Endothelial cell of umbilical vein (primary cell): ENCODE measurements at regions not wholly inside any gene's neighbourhood (a gene's known extent, or its start where the extent isn't known, plus 50 kb on each side); places are given as distances from the start of the nearest gene placed in this dataset.

Experiments used
- BruUV-seq: library from RNA; stranded (reverse); fragments of 400-500 nt; replicated peaks from 2 replicates; lab custom pipeline; 2021; lab: Mats Ljungman, UMichigan
- CTCF ChIA-PET: fragments of 300-600, 350-600 bp; sonication (Branson Sonifier 250); formaldehyde crosslinking; loops from one replicate; lab custom pipeline; 2021; ENCODE audit warnings: antibody characterized with exemption, inconsistent platforms; lab: Charles Lee
- POLR2A ChIA-PET: fragments of 300-600, 350-600 bp; sonication (Branson Sonifier 250); formaldehyde crosslinking; loops from one replicate; lab custom pipeline; 2021; ENCODE audit warnings: antibody characterized with exemption, inconsistent platforms; lab: Charles Lee
- DNase-seq: peaks from one replicate; pipeline ENCODE4 v3.0.0-alpha.2; 2011; ENCODE audit warnings: low read depth, low spot score
- FAIRE-seq: peaks from 2 replicates; lab custom pipeline; 2011; peaks lifted over from hg19 to GRCh38; lab: Jason Lieb, UNC
- H2AFZ ChIP-seq: 2 replicates; pipeline ENCODE4 v1.6.0; 2012; ENCODE audit warnings: low read depth, low read length, control low read depth, inconsistent platforms
- H3K27ac ChIP-seq: 2 replicates; pipeline ENCODE4 v1.5.1; 2011; ENCODE audit warnings: low read depth, mild to moderate bottlenecking, control low read depth, low read length, moderate library complexity; ENCODE audit not compliant: insufficient read depth
- H3K27me3 ChIP-seq, 2 experiments: 2 replicates each; pipeline versions ENCODE4 v1.6.0 to v1.6.1; 2011; ENCODE audit warnings: low read length in 2 of 2, mixed read lengths in 1 of 2; ENCODE audit not compliant: control insufficient read depth in 2 of 2, insufficient read depth in 2 of 2
- H3K36me3 ChIP-seq, 2 experiments: 2 replicates in 1 of 2; 3 replicates in 1 of 2; pipeline ENCODE4 v1.5.1; 2011; ENCODE audit warnings: low read length in 2 of 2, mild to moderate bottlenecking in 1 of 2, moderate library complexity in 1 of 2; ENCODE audit not compliant: control insufficient read depth in 2 of 2, insufficient read depth in 2 of 2; ENCODE audit errors: extremely low read depth in 1 of 2
- H3K4me1 ChIP-seq: 3 replicates; pipeline ENCODE4 v1.5.1; 2011; ENCODE audit warnings: mild to moderate bottlenecking, low read length; ENCODE audit not compliant: control insufficient read depth, insufficient read depth; ENCODE audit errors: extremely low read depth
- H3K4me2 ChIP-seq: 2 replicates; pipeline ENCODE4 v1.6.1; 2011; ENCODE audit warnings: low read length, control low read depth, mixed read lengths; ENCODE audit not compliant: insufficient read depth
- H3K4me3 ChIP-seq, 3 experiments: fragments of 200-600 bp in 1 of 3; sonication (generic), shearing (Covaris generic) in 1 of 3; replicated peaks in 1 of 3; 2 replicates each; pipeline ENCODE4 v1.5.1; 2011 to 2016; ENCODE audit warnings: control low read depth in 3 of 3, low read length in 3 of 3, mild to moderate bottlenecking in 2 of 3, inconsistent platforms in 1 of 3, low read depth in 1 of 3, moderate library complexity in 1 of 3; ENCODE audit not compliant: insufficient read depth in 1 of 3
- H3K79me2 ChIP-seq: 2 replicates; pipeline ENCODE4 v1.6.0; 2012; ENCODE audit warnings: low read length, inconsistent platforms; ENCODE audit not compliant: control insufficient read depth, insufficient read depth
- H3K9ac ChIP-seq: replicated peaks from 2 replicates; pipeline ENCODE3; 2011; ENCODE audit warnings: low read length, control low read depth; ENCODE audit not compliant: insufficient read depth; ENCODE audit errors: extremely low read depth
- H3K9me1 ChIP-seq: replicated peaks from 3 replicates; pipeline ENCODE4 v1.6.0; 2011; ENCODE audit warnings: mild to moderate bottlenecking, low read length; ENCODE audit not compliant: control insufficient read depth, insufficient read depth; ENCODE audit errors: extremely low read depth
- H3K9me3 ChIP-seq: replicated peaks from 2 replicates; pipeline ENCODE4 v1.5.1; 2012; ENCODE audit warnings: low read length, inconsistent platforms; ENCODE audit not compliant: control insufficient read depth, insufficient read depth
- H4K20me1 ChIP-seq: replicated peaks from 2 replicates; pipeline ENCODE3; 2011; ENCODE audit warnings: mild to moderate bottlenecking, low read length; ENCODE audit not compliant: control insufficient read depth, insufficient read depth; ENCODE audit errors: extremely low read depth
- EZH2 ChIP-seq: IDR thresholded peaks from 2 replicates; pipeline ENCODE4 v1.6.1; 2012; ENCODE audit warnings: borderline replicate concordance, low read depth, mild to moderate bottlenecking, moderate library complexity, low read length, inconsistent platforms; ENCODE audit not compliant: severe bottlenecking
- FOS ChIP-seq: IDR thresholded peaks from 2 replicates; pipeline ENCODE4 v1.6.1; 2011; ENCODE audit warnings: mild to moderate bottlenecking, low read length, moderate library complexity, borderline replicate concordance; ENCODE audit not compliant: insufficient read depth
- GATA2 ChIP-seq: IDR thresholded peaks from 2 replicates; pipeline ENCODE4 v1.7.0; 2011; ENCODE audit warnings: low read depth, mild to moderate bottlenecking, moderate library complexity, mixed read lengths, low read length; ENCODE audit not compliant: insufficient read length, insufficient read depth
- JUN ChIP-seq: IDR thresholded peaks from 2 replicates; pipeline ENCODE4 v1.6.1; 2011; ENCODE audit warnings: borderline replicate concordance, low read depth; ENCODE audit not compliant: insufficient read length, insufficient read depth
- MYC ChIP-seq: IDR thresholded peaks from one replicate; pipeline ENCODE4 v1.6.1; 2011; ENCODE audit warnings: mild to moderate bottlenecking, low read depth, low read length
- POLR2A ChIP-seq: IDR thresholded peaks from 2 replicates; pipeline ENCODE4 v1.6.1; 2012; ENCODE audit warnings: low read depth, mild to moderate bottlenecking, control low read depth, low read length
- POLR2AphosphoS5 ChIP-seq: IDR thresholded peaks from 2 replicates; pipeline ENCODE4 v1.6.1; 2012; ENCODE audit warnings: low read depth, mild to moderate bottlenecking, control low read depth, low read length, moderate library complexity; ENCODE audit not compliant: insufficient read depth
- dilution Hi-C: fragments of 300-500 bp; cut with MboI; formaldehyde crosslinking; loops from one replicate; pipeline ENCODE4 v1.15.0; 2019; ENCODE audit warnings: low sequenced_read_pairs; ENCODE audit not compliant: extremely low pct_ligation_motif_present
- intact Hi-C: fragments of 100-400 bp; cut with micrococcal nuclease; formaldehyde crosslinking; loops from one replicate; pipeline ENCODE4 v1.10.0; 2022
- TF ChIP-seq, protein P1 (sequence below): IDR thresholded peaks from 2 replicates; pipeline ENCODE4 v1.6.1; 2011; ENCODE audit not compliant: insufficient read depth, insufficient read length
- TF ChIP-seq, protein P2 (sequence below), 2 donors: IDR thresholded peaks; 1 replicate in 1 of 2; 2 replicates in 1 of 2; pipeline ENCODE4 v1.5.1; 2011; ENCODE audit warnings: low read length in 2 of 2, mild to moderate bottlenecking in 2 of 2, moderate library complexity in 2 of 2, control low read depth in 1 of 2, inconsistent platforms in 1 of 2, low read depth in 1 of 2; ENCODE audit not compliant: insufficient read depth in 1 of 2; ENCODE audit errors: extremely low read depth in 1 of 2

DNA sequence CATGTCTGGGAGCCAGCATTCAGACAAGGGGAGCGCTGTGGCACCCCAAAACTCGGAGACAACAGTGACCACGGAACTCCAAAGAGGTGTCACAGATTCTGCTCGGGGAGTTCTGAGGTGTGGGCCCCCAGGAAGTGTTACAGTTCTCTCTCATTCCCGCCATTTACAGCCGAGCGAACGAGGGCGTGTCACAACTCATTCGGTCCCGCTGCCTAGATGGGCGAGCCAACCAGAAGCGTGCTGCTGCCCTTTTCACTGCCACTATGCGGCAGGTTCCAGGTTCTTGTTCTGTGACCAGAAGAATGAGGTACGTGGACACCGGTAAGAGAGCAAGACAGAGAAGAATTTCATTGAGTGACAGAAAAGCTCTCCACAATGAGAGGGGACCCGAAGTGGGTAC lies 1370.6 kb upstream of the AGA start:
- no peaks in the 10 kb centered on the region for H4K20me1 ChIP-seq

More for the DNA sequence above, 1370.6 kb upstream of the AGA start:
- intact Hi-C loops = no loop called here
- no TSS peak for BruUV-seq
- ChIA-PET POLR2A (no interaction called here), CTCF (no interaction called here)
- Histone ChIP-seq H3K4me3 (no peak overlapping the region), H3K4me2 (no peak overlapping the region), H3K9me3 (peaks cover 2% of the 10 kb centered on the region), H3K79me2 (no peaks in the 10 kb centered on the region), H2AFZ (no peak overlapping the region), H3K27ac (no peak overlapping the region), H3K27me3 (no peaks in the 10 kb centered on the region), H3K9ac (no peak overlapping the region), H3K9me1 (no peaks in the 10 kb centered on the region), H3K36me3 (no peaks in the 10 kb centered on the region), H3K4me1 (no peaks in the 10 kb centered on the region)
- DNase-seq (no peak), FAIRE-seq (no peak)
- TF ChIP-seq, protein P1, sequence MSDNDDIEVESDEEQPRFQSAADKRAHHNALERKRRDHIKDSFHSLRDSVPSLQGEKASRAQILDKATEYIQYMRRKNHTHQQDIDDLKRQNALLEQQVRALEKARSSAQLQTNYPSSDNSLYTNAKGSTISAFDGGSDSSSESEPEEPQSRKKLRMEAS = no peak
- TF ChIP-seq GATA2 = no peak
- TF ChIP-seq POLR2AphosphoS5 = no peak
- TF ChIP-seq, protein P2, sequence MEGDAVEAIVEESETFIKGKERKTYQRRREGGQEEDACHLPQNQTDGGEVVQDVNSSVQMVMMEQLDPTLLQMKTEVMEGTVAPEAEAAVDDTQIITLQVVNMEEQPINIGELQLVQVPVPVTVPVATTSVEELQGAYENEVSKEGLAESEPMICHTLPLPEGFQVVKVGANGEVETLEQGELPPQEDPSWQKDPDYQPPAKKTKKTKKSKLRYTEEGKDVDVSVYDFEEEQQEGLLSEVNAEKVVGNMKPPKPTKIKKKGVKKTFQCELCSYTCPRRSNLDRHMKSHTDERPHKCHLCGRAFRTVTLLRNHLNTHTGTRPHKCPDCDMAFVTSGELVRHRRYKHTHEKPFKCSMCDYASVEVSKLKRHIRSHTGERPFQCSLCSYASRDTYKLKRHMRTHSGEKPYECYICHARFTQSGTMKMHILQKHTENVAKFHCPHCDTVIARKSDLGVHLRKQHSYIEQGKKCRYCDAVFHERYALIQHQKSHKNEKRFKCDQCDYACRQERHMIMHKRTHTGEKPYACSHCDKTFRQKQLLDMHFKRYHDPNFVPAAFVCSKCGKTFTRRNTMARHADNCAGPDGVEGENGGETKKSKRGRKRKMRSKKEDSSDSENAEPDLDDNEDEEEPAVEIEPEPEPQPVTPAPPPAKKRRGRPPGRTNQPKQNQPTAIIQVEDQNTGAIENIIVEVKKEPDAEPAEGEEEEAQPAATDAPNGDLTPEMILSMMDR (IDR thresholded peaks at IDR 0.05; ENCODE audit: extremely low read depth in 1 of 2, insufficient read depth in 1 of 2, low read depth in 1 of 2, low read length in 2 of 2) = no peak
- no peak for TF ChIP-seq JUN
- TF ChIP-seq MYC = no peak
- TF ChIP-seq EZH2 = no peak
- no peak for TF ChIP-seq POLR2A
- no peak for TF ChIP-seq FOS
- dilution Hi-C loops = no loop called here
